A673 (cell line): ENCODE measurements at regions not wholly inside any gene's neighbourhood (a gene's known extent, or its start where the extent isn't known, plus 50 kb on each side); places are given as distances from the start of the nearest gene placed in this dataset.

ENCODE experiments used
- CTCF ChIP-seq: fragments of 300-800, 200-600 bp; sonication (generic); conservative IDR thresholded peaks from 2 replicates; pipeline ENCODE4 v1.5.1; 2017; ENCODE audit warnings: low read depth, mild to moderate bottlenecking, antibody characterized with exemption, low read length, moderate library complexity, mixed read lengths
- EZH2 ChIP-seq: fragments of 200-600 bp; sonication (generic); IDR thresholded peaks from 2 replicates; pipeline ENCODE4 v1.6.1; 2017; ENCODE audit warnings: borderline replicate concordance, low read depth, mild to moderate bottlenecking, mixed read lengths, antibody characterized with exemption, low read length; ENCODE audit not compliant: poor library complexity, severe bottlenecking

GRCh38 chr6:11431455-11431937, 106.1 kb upstream of the TMEM170B start:
- no peak for TF ChIP-seq CTCF
- TF ChIP-seq EZH2: no peak
